Endothelial cell of umbilical vein (primary cell): ENCODE measurements at regions not wholly inside any gene's neighbourhood (a gene's known extent, or its start where the extent isn't known, plus 50 kb on each side); places are given as distances from the start of the nearest gene placed in this dataset.

Experiments
- BruUV-seq: library from RNA; stranded (reverse); fragments of 400-500 nt; replicated peaks from 2 replicates; lab custom pipeline; 2021; lab: Mats Ljungman, UMichigan
- CTCF ChIA-PET: fragments of 300-600, 350-600 bp; sonication (Branson Sonifier 250); formaldehyde crosslinking; loops from one replicate; lab custom pipeline; 2021; ENCODE audit warnings: antibody characterized with exemption, inconsistent platforms; lab: Charles Lee
- POLR2A ChIA-PET: fragments of 300-600, 350-600 bp; sonication (Branson Sonifier 250); formaldehyde crosslinking; loops from one replicate; lab custom pipeline; 2021; ENCODE audit warnings: antibody characterized with exemption, inconsistent platforms; lab: Charles Lee
- DNase-seq: peaks from one replicate; pipeline ENCODE4 v3.0.0-alpha.2; 2011; ENCODE audit warnings: low read depth, low spot score
- FAIRE-seq: peaks from 2 replicates; lab custom pipeline; 2011; peaks lifted over from hg19 to GRCh38; lab: Jason Lieb, UNC
- H2AFZ ChIP-seq: 2 replicates; pipeline ENCODE4 v1.6.0; 2012; ENCODE audit warnings: low read depth, low read length, control low read depth, inconsistent platforms
- H3K27ac ChIP-seq: 2 replicates; pipeline ENCODE4 v1.5.1; 2011; ENCODE audit warnings: low read depth, mild to moderate bottlenecking, control low read depth, low read length, moderate library complexity; ENCODE audit not compliant: insufficient read depth
- H3K27me3 ChIP-seq, 2 experiments: 2 replicates each; pipeline versions ENCODE4 v1.6.0 to v1.6.1; 2011; ENCODE audit warnings: low read length in 2 of 2, mixed read lengths in 1 of 2; ENCODE audit not compliant: control insufficient read depth in 2 of 2, insufficient read depth in 2 of 2
- H3K36me3 ChIP-seq, 2 experiments: 2 replicates in 1 of 2; 3 replicates in 1 of 2; pipeline ENCODE4 v1.5.1; 2011; ENCODE audit warnings: low read length in 2 of 2, mild to moderate bottlenecking in 1 of 2, moderate library complexity in 1 of 2; ENCODE audit not compliant: control insufficient read depth in 2 of 2, insufficient read depth in 2 of 2; ENCODE audit errors: extremely low read depth in 1 of 2
- H3K4me1 ChIP-seq: 3 replicates; pipeline ENCODE4 v1.5.1; 2011; ENCODE audit warnings: mild to moderate bottlenecking, low read length; ENCODE audit not compliant: control insufficient read depth, insufficient read depth; ENCODE audit errors: extremely low read depth
- H3K4me2 ChIP-seq: 2 replicates; pipeline ENCODE4 v1.6.1; 2011; ENCODE audit warnings: low read length, control low read depth, mixed read lengths; ENCODE audit not compliant: insufficient read depth
- H3K4me3 ChIP-seq, 3 experiments: fragments of 200-600 bp in 1 of 3; sonication (generic), shearing (Covaris generic) in 1 of 3; replicated peaks in 1 of 3; 2 replicates each; pipeline ENCODE4 v1.5.1; 2011 to 2016; ENCODE audit warnings: control low read depth in 3 of 3, low read length in 3 of 3, mild to moderate bottlenecking in 2 of 3, inconsistent platforms in 1 of 3, low read depth in 1 of 3, moderate library complexity in 1 of 3; ENCODE audit not compliant: insufficient read depth in 1 of 3
- H3K79me2 ChIP-seq: 2 replicates; pipeline ENCODE4 v1.6.0; 2012; ENCODE audit warnings: low read length, inconsistent platforms; ENCODE audit not compliant: control insufficient read depth, insufficient read depth
- H3K9ac ChIP-seq: replicated peaks from 2 replicates; pipeline ENCODE3; 2011; ENCODE audit warnings: low read length, control low read depth; ENCODE audit not compliant: insufficient read depth; ENCODE audit errors: extremely low read depth
- H3K9me1 ChIP-seq: replicated peaks from 3 replicates; pipeline ENCODE4 v1.6.0; 2011; ENCODE audit warnings: mild to moderate bottlenecking, low read length; ENCODE audit not compliant: control insufficient read depth, insufficient read depth; ENCODE audit errors: extremely low read depth
- H3K9me3 ChIP-seq: replicated peaks from 2 replicates; pipeline ENCODE4 v1.5.1; 2012; ENCODE audit warnings: low read length, inconsistent platforms; ENCODE audit not compliant: control insufficient read depth, insufficient read depth
- H4K20me1 ChIP-seq: replicated peaks from 2 replicates; pipeline ENCODE3; 2011; ENCODE audit warnings: mild to moderate bottlenecking, low read length; ENCODE audit not compliant: control insufficient read depth, insufficient read depth; ENCODE audit errors: extremely low read depth
- CTCF ChIP-seq, 2 donors: IDR thresholded peaks; 1 replicate in 1 of 2; 2 replicates in 1 of 2; pipeline ENCODE4 v1.5.1; 2011; ENCODE audit warnings: low read length in 2 of 2, mild to moderate bottlenecking in 2 of 2, moderate library complexity in 2 of 2, control low read depth in 1 of 2, inconsistent platforms in 1 of 2, low read depth in 1 of 2; ENCODE audit not compliant: insufficient read depth in 1 of 2; ENCODE audit errors: extremely low read depth in 1 of 2
- EZH2 ChIP-seq: IDR thresholded peaks from 2 replicates; pipeline ENCODE4 v1.6.1; 2012; ENCODE audit warnings: borderline replicate concordance, low read depth, mild to moderate bottlenecking, moderate library complexity, low read length, inconsistent platforms; ENCODE audit not compliant: severe bottlenecking
- MAX ChIP-seq: IDR thresholded peaks from 2 replicates; pipeline ENCODE4 v1.6.1; 2011; ENCODE audit not compliant: insufficient read depth, insufficient read length
- POLR2A ChIP-seq: IDR thresholded peaks from 2 replicates; pipeline ENCODE4 v1.6.1; 2012; ENCODE audit warnings: low read depth, mild to moderate bottlenecking, control low read depth, low read length
- POLR2AphosphoS5 ChIP-seq: IDR thresholded peaks from 2 replicates; pipeline ENCODE4 v1.6.1; 2012; ENCODE audit warnings: low read depth, mild to moderate bottlenecking, control low read depth, low read length, moderate library complexity; ENCODE audit not compliant: insufficient read depth
- dilution Hi-C: fragments of 300-500 bp; cut with MboI; formaldehyde crosslinking; loops from one replicate; pipeline ENCODE4 v1.15.0; 2019; ENCODE audit warnings: low sequenced_read_pairs; ENCODE audit not compliant: extremely low pct_ligation_motif_present
- intact Hi-C: fragments of 100-400 bp; cut with micrococcal nuclease; formaldehyde crosslinking; loops from one replicate; pipeline ENCODE4 v1.10.0; 2022

DNA sequence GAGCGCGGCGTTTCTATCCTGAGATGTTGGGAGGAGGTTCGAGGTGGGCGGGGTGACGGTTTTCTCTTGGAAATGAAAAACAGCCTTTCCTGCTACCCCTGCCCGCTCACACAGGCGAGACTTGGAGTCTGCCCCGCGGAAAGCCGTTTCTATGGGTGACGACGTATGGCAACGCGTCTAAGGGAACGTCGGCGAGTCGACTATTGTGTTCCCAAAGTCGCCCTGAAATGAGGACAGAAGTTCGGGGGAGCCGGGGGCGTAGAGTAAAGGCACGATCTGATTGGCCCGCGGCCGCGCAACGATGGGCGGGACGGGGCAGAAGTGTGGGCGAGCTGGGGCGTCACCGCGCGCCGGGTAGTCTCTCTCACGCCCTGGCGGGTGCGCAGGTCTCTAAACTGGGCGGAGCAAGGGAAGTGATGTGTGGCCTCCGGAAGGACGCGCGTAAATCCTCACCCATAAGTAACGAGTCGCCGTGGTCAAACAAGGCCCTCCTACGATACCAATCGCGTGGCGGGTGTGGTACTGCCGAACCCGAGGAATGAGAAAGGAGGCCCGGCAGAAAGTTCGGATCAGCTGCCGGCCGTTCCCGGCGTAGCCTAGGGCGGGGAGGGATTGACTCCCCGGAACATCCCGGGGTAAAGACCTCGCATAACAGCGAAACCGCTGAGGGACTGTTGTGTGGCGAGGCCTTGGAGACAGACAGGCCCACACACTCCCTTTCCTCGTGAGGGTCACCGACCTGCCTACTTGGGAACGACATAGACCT is 89.6 kb downstream of the FAM161A start:
- no peaks in the 10 kb centered on the region for H3K9me1 ChIP-seq
- peaks cover 9% of the 10 kb centered on the region for H3K4me1 ChIP-seq
- H3K27ac ChIP-seq = peak overlapping the region; percentile 99
- peak overlapping the region; percentile 99 for H3K4me2 ChIP-seq
- dilution Hi-C loops (no loop called here), intact Hi-C loops (loop anchor here (1.0 to 10.0 kb wide), 4 partner anchors 70 to 699 kb away; partner anchors contain the start of genes FAM161A, SANBR and XPO1)
- peak overlapping the region; percentile 65 for H2AFZ ChIP-seq
- H3K9ac ChIP-seq = peak overlapping the region; percentile 99
- no peaks in the 10 kb centered on the region for H4K20me1 ChIP-seq
- peaks cover 0 to 2% of the 10 kb centered on the region in 2 experiments for H3K27me3 ChIP-seq
- BruUV-seq = no TSS peak
- DNase-seq = peak; percentile 99
- peak in 1 of 2 donors; percentile 1 for TF ChIP-seq CTCF (IDR thresholded peaks at IDR 0.05; ENCODE audit: extremely low read depth in 1 of 2, insufficient read depth in 1 of 2, low read depth in 1 of 2, low read length in 2 of 2)
- peak; percentile 90 for TF ChIP-seq MAX
- TF ChIP-seq POLR2AphosphoS5 = peak; percentile 84
- TF ChIP-seq EZH2 = no peak
- TF ChIP-seq POLR2A = peak; percentile 61
- no peaks in the 10 kb centered on the region for H3K79me2 ChIP-seq
- H3K36me3 ChIP-seq = no peaks in the 10 kb centered on the region
- FAIRE-seq = peak; percentile 97
- POLR2A ChIA-PET = interaction anchor here (0.7 kb wide), 1 partner anchor 11 kb away, joined by 3 read pairs; no protein-coding TSS in a partner anchor
- peak overlapping the region; percentile 45 to 84 (median 53) for H3K4me3 ChIP-seq
- CTCF ChIA-PET = interaction anchor here (0.7 kb wide), 1 partner anchor 416 kb away, joined by 3 read pairs; no protein-coding TSS in a partner anchor
- no peaks in the 10 kb centered on the region for H3K9me3 ChIP-seq
